ENCODE measurements at regions not wholly inside any gene's neighbourhood (a gene's known extent, or its start where the extent isn't known, plus 50 kb on each side); places are given as distances from the start of the nearest gene placed in this dataset.

- TF ChIP-seq, protein P1, sequence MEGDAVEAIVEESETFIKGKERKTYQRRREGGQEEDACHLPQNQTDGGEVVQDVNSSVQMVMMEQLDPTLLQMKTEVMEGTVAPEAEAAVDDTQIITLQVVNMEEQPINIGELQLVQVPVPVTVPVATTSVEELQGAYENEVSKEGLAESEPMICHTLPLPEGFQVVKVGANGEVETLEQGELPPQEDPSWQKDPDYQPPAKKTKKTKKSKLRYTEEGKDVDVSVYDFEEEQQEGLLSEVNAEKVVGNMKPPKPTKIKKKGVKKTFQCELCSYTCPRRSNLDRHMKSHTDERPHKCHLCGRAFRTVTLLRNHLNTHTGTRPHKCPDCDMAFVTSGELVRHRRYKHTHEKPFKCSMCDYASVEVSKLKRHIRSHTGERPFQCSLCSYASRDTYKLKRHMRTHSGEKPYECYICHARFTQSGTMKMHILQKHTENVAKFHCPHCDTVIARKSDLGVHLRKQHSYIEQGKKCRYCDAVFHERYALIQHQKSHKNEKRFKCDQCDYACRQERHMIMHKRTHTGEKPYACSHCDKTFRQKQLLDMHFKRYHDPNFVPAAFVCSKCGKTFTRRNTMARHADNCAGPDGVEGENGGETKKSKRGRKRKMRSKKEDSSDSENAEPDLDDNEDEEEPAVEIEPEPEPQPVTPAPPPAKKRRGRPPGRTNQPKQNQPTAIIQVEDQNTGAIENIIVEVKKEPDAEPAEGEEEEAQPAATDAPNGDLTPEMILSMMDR (IDR thresholded peaks at IDR 0.05): no peak
- TF ChIP-seq POLR2A (IDR thresholded peaks at IDR 0.05) (no peak), POLR2AphosphoS5 (IDR thresholded peaks at IDR 0.05) (no peak)
Observed at GRCh38 chr6:63487103-63487813, 85.0 kb upstream of the LOC128125822 start.

Measured in breast epithelium (tissue), 3 donors.